ENCODE measurements at regions not wholly inside any gene's neighbourhood (a gene's known extent, or its start where the extent isn't known, plus 50 kb on each side); places are given as distances from the start of the nearest gene placed in this dataset.

GRCh38 chr14:106038263-106038662, 511.9 kb downstream of the TMEM121 start:
- peaks cover 10% of the 10 kb centered on the region for H3K27me3 ChIP-seq
- 42 to 58% (median 54%) methylated on average over 3 of the region's 3 CpGs for WGBS, 4 donors
- intact Hi-C loops (cut with DNase I): no loop called here
- no peak for DNase-seq
- TF ChIP-seq POLR2A (IDR thresholded peaks at IDR 0.05): no peak
- no peak for TF ChIP-seq CTCF (IDR thresholded peaks at IDR 0.05)
- H3K27ac ChIP-seq: no peak overlapping the region
- H3K4me1 ChIP-seq (replicated peaks in 1 of 2): no peaks in the 10 kb centered on the region
- no peaks in the 10 kb centered on the region for H3K36me3 ChIP-seq (replicated peaks in 1 of 2)
- H3K4me3 ChIP-seq: no peak overlapping the region
- no peaks in the 10 kb centered on the region for H3K9me3 ChIP-seq (replicated peaks in 1 of 3)

DNA sequence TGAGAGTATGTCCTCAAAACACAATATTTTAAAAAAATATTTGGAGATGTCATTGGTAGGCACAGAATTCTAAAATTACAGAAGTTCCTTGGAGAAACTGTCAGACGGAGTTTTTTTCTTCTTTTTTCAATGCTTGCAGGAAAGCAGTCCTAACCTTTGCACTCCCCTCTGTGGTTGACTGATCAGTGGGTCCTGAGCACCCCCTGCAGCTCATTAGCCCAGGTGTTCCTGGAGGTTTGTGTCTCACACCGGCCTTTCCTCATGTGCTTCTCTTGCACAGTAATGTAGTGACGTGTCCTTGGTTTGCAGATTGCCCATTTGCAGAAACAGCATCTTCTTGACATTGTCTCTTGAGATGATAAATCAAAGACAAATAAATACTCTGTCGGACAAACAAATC, 513.0 kb downstream of the TMEM121 start:
- intact Hi-C loops (cut with DNase I): no loop called here
- peaks cover 10% of the 10 kb centered on the region for H3K27me3 ChIP-seq
- H3K9me3 ChIP-seq (replicated peaks in 1 of 3): no peaks in the 10 kb centered on the region
- peak in 1 of 7 donors; percentile 4 for DNase-seq
- no peak overlapping the region for H3K27ac ChIP-seq
- H3K36me3 ChIP-seq (replicated peaks in 1 of 2): no peaks in the 10 kb centered on the region
- H3K4me3 ChIP-seq: no peak overlapping the region
- TF ChIP-seq CTCF (IDR thresholded peaks at IDR 0.05) (no peak), POLR2A (IDR thresholded peaks at IDR 0.05) (no peak)
- H3K4me1 ChIP-seq (replicated peaks in 1 of 2): no peaks in the 10 kb centered on the region
- 25 to 58% (median 49%) methylated on average over 4 of the region's 4 CpGs for WGBS, 4 donors

GRCh38 chr14:106044515-106044914, 518.1 kb downstream of the TMEM121 start:
- 47 to 66% (median 56%) methylated on average over 4 of the region's 4 CpGs for WGBS, 4 donors

DNA sequence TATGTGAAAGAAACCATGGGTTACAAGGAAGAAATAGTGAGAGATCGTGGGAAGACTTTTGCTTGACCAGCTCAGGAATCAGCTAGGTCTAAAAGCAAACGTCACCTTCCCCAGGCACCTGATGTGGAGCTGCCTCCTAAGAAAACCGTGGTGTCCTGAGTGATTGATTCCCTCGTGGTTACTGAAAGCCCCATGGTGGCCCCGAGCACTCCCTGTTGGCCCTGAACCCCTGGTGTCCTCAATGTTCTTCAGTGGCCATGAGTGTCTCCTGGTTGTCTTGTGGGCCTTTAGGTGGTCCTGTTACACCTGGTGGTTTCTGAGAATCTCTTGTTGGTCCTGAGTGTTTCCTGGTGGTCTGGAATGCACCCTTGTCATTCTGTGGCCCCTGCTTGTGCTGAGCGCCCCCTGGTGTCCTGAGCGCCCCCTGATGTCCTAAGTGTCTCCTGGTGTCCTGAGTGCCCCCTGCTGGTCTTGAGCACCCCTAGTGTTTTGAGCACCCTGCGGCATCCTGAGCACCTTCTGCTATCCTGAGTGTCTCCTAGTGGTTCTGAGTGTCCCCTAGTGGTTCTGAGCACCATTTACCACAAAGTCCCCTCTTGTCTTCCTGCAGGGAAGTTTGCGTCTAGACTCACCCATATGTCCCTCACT, 518.7 kb downstream of the TMEM121 start:
- WGBS, 4 donors: 52 to 73% (median 58%) methylated on average over 7 to 9 of the region's 9 CpGs
- peak in 5 of 7 donors; percentile 19 to 42 (median 29) for DNase-seq
- no peak overlapping the region for H3K4me3 ChIP-seq
- no peaks in the 10 kb centered on the region for H3K36me3 ChIP-seq (replicated peaks in 1 of 2)
- H3K27me3 ChIP-seq: peaks cover 6% of the 10 kb centered on the region
- intact Hi-C loops (cut with DNase I): no loop called here
- H3K4me1 ChIP-seq (replicated peaks in 1 of 2): no peaks in the 10 kb centered on the region
- TF ChIP-seq CTCF (IDR thresholded peaks at IDR 0.05) (peak in 5 of 6 experiments; percentile 7 to 30 (median 18)), POLR2A (IDR thresholded peaks at IDR 0.05) (no peak)
- no peak overlapping the region for H3K27ac ChIP-seq
- H3K9me3 ChIP-seq (replicated peaks in 1 of 3): no peaks in the 10 kb centered on the region

More at GRCh38 chr14:106044515-106044914, 518.1 kb downstream of the TMEM121 start:
- Histone ChIP-seq H3K27me3 (peaks cover 5% of the 10 kb centered on the region), H3K27ac (no peak overlapping the region), H3K4me3 (no peak overlapping the region), H3K9me3 (replicated peaks in 1 of 3) (no peaks in the 10 kb centered on the region), H3K36me3 (replicated peaks in 1 of 2) (no peaks in the 10 kb centered on the region), H3K4me1 (replicated peaks in 1 of 2) (no peaks in the 10 kb centered on the region)
- TF ChIP-seq CTCF (IDR thresholded peaks at IDR 0.05): no peak
- TF ChIP-seq POLR2A (IDR thresholded peaks at IDR 0.05): no peak
- intact Hi-C loops (cut with DNase I): no loop called here
- no peak for DNase-seq
